Posterior cingulate gyrus (tissue), 11 donors: ENCODE measurements at regions not wholly inside any gene's neighbourhood (a gene's known extent, or its start where the extent isn't known, plus 50 kb on each side); places are given as distances from the start of the nearest gene placed in this dataset.
A peak's percentile ranks its signal among the peaks of the same experiment; 100 is the strongest.

Experiments
- DNase-seq, 10 donors: peaks; one replicate each; pipeline versions ENCODE4 v3.0.0 to v3.0.0-alpha.2; 2020 to 2021; ENCODE audit warnings: mixed read lengths in 3 of 10
- intact Hi-C: fragments of 100-400 bp; cut with DNase I; formaldehyde crosslinking; loops from one replicate; pipeline ENCODE4 v1.15.1; 2023

GRCh38 chr5:92916036-92916435 lies 665.0 kb downstream of the NR2F1-AS1 start:
- intact Hi-C loops = no loop called here
- no peak for DNase-seq

- DNase-seq = no peak
- intact Hi-C loops = no loop called here
These were observed 668.7 kb downstream of the NR2F1-AS1 start for GRCh38 chr5:92912283-92912682.

- intact Hi-C loops = no loop called here
- no peak for DNase-seq
These were observed 669.2 kb downstream of the NR2F1-AS1 start for GRCh38 chr5:92911851-92912250.

GRCh38 chr5:92911293-92911692 lies 669.7 kb downstream of the NR2F1-AS1 start:
- intact Hi-C loops = no loop called here

GRCh38 chr5:92909602-92909962 lies 671.4 kb downstream of the NR2F1-AS1 start:
- intact Hi-C loops = no loop called here
- DNase-seq = peak in 4 of 10 donors; percentile 8 to 21 (median 17)

More at GRCh38 chr5:92911293-92911692, 669.7 kb downstream of the NR2F1-AS1 start:
- no peak for DNase-seq

- intact Hi-C loops = no loop called here
- no peak for DNase-seq
These were observed 671.9 kb downstream of the NR2F1-AS1 start for GRCh38 chr5:92908952-92909601.

- intact Hi-C loops = no loop called here
These were observed 672.9 kb downstream of the NR2F1-AS1 start for GRCh38 chr5:92907938-92908606.

GRCh38 chr5:92906798-92907376 lies 674.1 kb downstream of the NR2F1-AS1 start:
- intact Hi-C loops = no loop called here
- DNase-seq = no peak

More at GRCh38 chr5:92907938-92908606, 672.9 kb downstream of the NR2F1-AS1 start:
- no peak for DNase-seq

GRCh38 chr5:92904021-92904420 lies 677.0 kb downstream of the NR2F1-AS1 start:
- intact Hi-C loops = no loop called here
- no peak for DNase-seq

- intact Hi-C loops = no loop called here
These were observed 681.4 kb downstream of the NR2F1-AS1 start for GRCh38 chr5:92899611-92900010.

GRCh38 chr5:92896722-92897121 lies 684.3 kb downstream of the NR2F1-AS1 start:
- DNase-seq = no peak

More at GRCh38 chr5:92899611-92900010, 681.4 kb downstream of the NR2F1-AS1 start:
- DNase-seq = no peak

GRCh38 chr5:92890841-92891244 lies 690.2 kb downstream of the NR2F1-AS1 start:
- intact Hi-C loops = no loop called here
- DNase-seq = no peak

More at GRCh38 chr5:92896722-92897121, 684.3 kb downstream of the NR2F1-AS1 start:
- intact Hi-C loops = no loop called here

GRCh38 chr5:92889140-92889539 lies 691.9 kb downstream of the NR2F1-AS1 start:
- intact Hi-C loops = no loop called here
- no peak for DNase-seq

- DNase-seq = no peak
- intact Hi-C loops = no loop called here
These were observed 693.8 kb downstream of the NR2F1-AS1 start for GRCh38 chr5:92887254-92887653.

- DNase-seq = no peak
These were observed 694.3 kb downstream of the NR2F1-AS1 start for GRCh38 chr5:92886751-92887150.

GRCh38 chr5:92885950-92886349 lies 695.1 kb downstream of the NR2F1-AS1 start:
- intact Hi-C loops = no loop called here
- DNase-seq = peak in 2 of 10 donors; percentile 17 to 79

More at GRCh38 chr5:92886751-92887150, 694.3 kb downstream of the NR2F1-AS1 start:
- intact Hi-C loops = no loop called here

GRCh38 chr5:92884469-92884868 lies 696.5 kb downstream of the NR2F1-AS1 start:
- no peak for DNase-seq
- intact Hi-C loops = no loop called here

GRCh38 chr5:92879806-92880543 lies 701.0 kb downstream of the NR2F1-AS1 start:
- DNase-seq = no peak
- intact Hi-C loops = no loop called here

GRCh38 chr5:92874790-92875189 lies 706.2 kb downstream of the NR2F1-AS1 start:
- intact Hi-C loops = no loop called here
- no peak for DNase-seq

- DNase-seq = no peak
- intact Hi-C loops = no loop called here
These were observed 712.6 kb downstream of the NR2F1-AS1 start for GRCh38 chr5:92868442-92868841.

GRCh38 chr5:92864591-92864990 lies 716.4 kb downstream of the NR2F1-AS1 start:
- DNase-seq = no peak
- intact Hi-C loops = no loop called here
